HepG2 (cell line): ENCODE measurements at regions not wholly inside any gene's neighbourhood (a gene's known extent, or its start where the extent isn't known, plus 50 kb on each side); places are given as distances from the start of the nearest gene placed in this dataset.

Source experiments
- ATAC-seq: fragments of 200-7000 bp; cut with Tn5 transposase; 3 replicates; pipeline ENCODE4 v1.9.1; 2020; ENCODE audit warnings: mild to moderate bottlenecking, moderate library complexity
- BruUV-seq: library from RNA; stranded (reverse); fragments of 400-500 nt; replicated peaks from 2 replicates; lab custom pipeline; 2021; lab: Mats Ljungman, UMichigan
- CTCF ChIA-PET: fragments of 300-600 bp; formaldehyde crosslinking; extraction: SDS; loops from one replicate; lab custom pipeline; 2021; ENCODE audit warnings: low total read pairs, inconsistent platforms, low intra/inter-chr PET ratio; lab: Yijun Ruan, JAX
- POLR2A ChIA-PET: fragments of 350-600 bp; sonication (Branson Sonifier 250); formaldehyde crosslinking; loops from one replicate; lab custom pipeline; 2020; ENCODE audit warnings: antibody characterized with exemption, inconsistent platforms; lab: Yijun Ruan, JAX
- DNase-seq: peaks from one replicate; pipeline ENCODE4 v3.0.0-alpha.2; 2015; ENCODE audit warnings: low spot score
- FAIRE-seq: peaks from 3 replicates; lab custom pipeline; 2011; peaks lifted over from hg19 to GRCh38; lab: Jason Lieb, UNC
- H2AFZ ChIP-seq: one replicate; pipeline ENCODE4 v1.6.1; 2011; ENCODE audit warnings: low read length, inconsistent platforms
- H3K27ac ChIP-seq: fragments of 300-600 bp; 3 replicates; pipeline ENCODE4 v1.8.0; 2011; ENCODE audit warnings: mixed run types, mild to moderate bottlenecking, mixed read lengths, low read length, inconsistent platforms; ENCODE audit not compliant: insufficient read depth; ENCODE audit errors: extremely low read length
- H3K27me3 ChIP-seq, 2 experiments: fragments of 200-600 bp in 1 of 2; 2 replicates in 1 of 2; 3 replicates in 1 of 2; pipeline versions ENCODE4 v1.6.0 to v1.8.0; 2011; ENCODE audit warnings: low read length in 2 of 2, mild to moderate bottlenecking in 2 of 2, moderate library complexity in 2 of 2, inconsistent platforms in 1 of 2; ENCODE audit not compliant: insufficient read depth in 2 of 2, control insufficient read depth in 1 of 2
- H3K36me3 ChIP-seq, 2 experiments: fragments of 200-600 bp in 1 of 2; replicated peaks in 1 of 2; 2 replicates in 1 of 2; 3 replicates in 1 of 2; pipeline versions ENCODE4 v1.5.1 to v1.8.0; 2011; ENCODE audit warnings: low read length in 2 of 2, inconsistent platforms in 1 of 2; ENCODE audit not compliant: insufficient read depth in 2 of 2, control insufficient read depth in 1 of 2
- H3K4me1 ChIP-seq: 2 replicates; pipeline ENCODE4 v1.5.1; 2012; ENCODE audit warnings: low read length, inconsistent platforms; ENCODE audit not compliant: insufficient read depth
- H3K4me2 ChIP-seq: 2 replicates; pipeline ENCODE4 v1.6.0; 2011; ENCODE audit warnings: low read depth, low read length, inconsistent platforms
- H3K4me3 ChIP-seq, 3 experiments: fragments of 200-600 bp in 1 of 3; sonication (generic), shearing (Covaris generic) in 1 of 3; replicated peaks in 1 of 3; 2 replicates each; pipeline ENCODE4 v1.5.1; 2011 to 2016; ENCODE audit warnings: low read length in 3 of 3, inconsistent platforms in 2 of 3, low read depth in 2 of 3, mild to moderate bottlenecking in 2 of 3, control low read depth in 1 of 3, mixed read lengths in 1 of 3; ENCODE audit not compliant: insufficient read depth in 1 of 3
- H3K79me2 ChIP-seq: one replicate; pipeline ENCODE4 v1.6.1; 2011; ENCODE audit warnings: low read length, inconsistent platforms; ENCODE audit not compliant: insufficient read depth
- H3K9ac ChIP-seq: 2 replicates; pipeline ENCODE4 v1.6.0; 2011; ENCODE audit warnings: mild to moderate bottlenecking, low read depth, low read length, inconsistent platforms; ENCODE audit not compliant: insufficient read depth
- H3K9me3 ChIP-seq: 2 replicates; pipeline ENCODE4 v1.5.1; 2012; ENCODE audit warnings: mild to moderate bottlenecking, low read length
- H4K20me1 ChIP-seq: 2 replicates; pipeline ENCODE4 v1.6.0; 2011; ENCODE audit warnings: inconsistent platforms, mild to moderate bottlenecking, low read length, moderate library complexity; ENCODE audit not compliant: insufficient read depth
- HHEX ChIP-seq: IDR thresholded peaks from 2 replicates; pipeline ENCODE4 v1.6.1; 2016; ENCODE audit warnings: control low read depth
- KLF9 ChIP-seq: IDR thresholded peaks from 2 replicates; pipeline ENCODE4 v1.6.1; 2016; ENCODE audit warnings: low read depth
- NFKBIZ ChIP-seq: IDR thresholded peaks from 2 replicates; pipeline ENCODE4 v1.6.1; 2018; ENCODE audit warnings: missing genetic modification reagents, missing compliant biosample characterization
- TBP ChIP-seq: sonication (generic); formaldehyde crosslinking; IDR thresholded peaks from 2 replicates; pipeline ENCODE4 v1.5.0; 2020; ENCODE audit warnings: missing genetic modification reagents
- ZFX ChIP-seq: sonication (generic); formaldehyde crosslinking; IDR thresholded peaks from 2 replicates; pipeline ENCODE4 v1.4.0; 2020; ENCODE audit warnings: mild to moderate bottlenecking, low read depth, missing genetic modification reagents, moderate library complexity
- ZNF10 ChIP-seq: sonication (generic); formaldehyde crosslinking; IDR thresholded peaks from 2 replicates; pipeline ENCODE4 v1.4.0; 2020; ENCODE audit warnings: mild to moderate bottlenecking, low read depth, missing genetic modification reagents, borderline replicate concordance
- ZNF543 ChIP-seq: sonication (generic); formaldehyde crosslinking; IDR thresholded peaks from 2 replicates; pipeline ENCODE4 v1.4.0; 2020; ENCODE audit warnings: mild to moderate bottlenecking, missing genetic modification reagents
- ZNF570 ChIP-seq: sonication (generic); formaldehyde crosslinking; IDR thresholded peaks from 2 replicates; pipeline ENCODE4 v1.4.0; 2020; ENCODE audit warnings: mild to moderate bottlenecking, missing genetic modification reagents, borderline replicate concordance
- ZNF713 ChIP-seq: sonication (generic); formaldehyde crosslinking; IDR thresholded peaks from 2 replicates; pipeline ENCODE4 v1.4.0; 2020; ENCODE audit warnings: mild to moderate bottlenecking, missing genetic modification reagents
- WGBS: methylation state at CpG from one replicate; pipeline ENCODE4 v1.1.6; 2017; ENCODE audit warnings: low lambda C conversion rate; 5-methylcytosine and 5-hydroxymethylcytosine counted together
- in situ Hi-C: cut with HindIII; loops from 2 replicates; pipeline ENCODE4 v1.10.0; 2017; ENCODE audit warnings: low pct_unique_long_range_greater_than_20kb; ENCODE audit not compliant: extremely low pct_ligation_motif_present
- intact Hi-C: fragments of 100-400 bp; cut with micrococcal nuclease; formaldehyde crosslinking; loops from one replicate; pipeline ENCODE4 v1.10.0; 2022; ENCODE audit not compliant: unreplicated experiment
- TF ChIP-seq, protein P1 (sequence below): IDR thresholded peaks from 2 replicates; pipeline ENCODE4 v1.6.1; 2016; ENCODE audit warnings: missing compliant biosample characterization, missing genetic modification reagents, borderline replicate concordance
- TF ChIP-seq, protein P2 (sequence below): sonication (generic); formaldehyde crosslinking; IDR thresholded peaks from 2 replicates; pipeline ENCODE4 v1.8.0; 2023; ENCODE audit warnings: mild to moderate bottlenecking, missing genetic modification reagents
- TF ChIP-seq, protein P3 (sequence below): sonication (generic); formaldehyde crosslinking; IDR thresholded peaks from 2 replicates; pipeline ENCODE4 v1.5.1; 2020; ENCODE audit warnings: mild to moderate bottlenecking, missing genetic modification reagents, moderate library complexity
- TF ChIP-seq, protein P4 (sequence below): sonication (generic); formaldehyde crosslinking; IDR thresholded peaks from 2 replicates; pipeline ENCODE4 v1.9.0; 2022; ENCODE audit warnings: missing genetic modification reagents, mild to moderate bottlenecking, borderline replicate concordance
- TF ChIP-seq, protein P5 (sequence below): sonication (generic); formaldehyde crosslinking; IDR thresholded peaks from 2 replicates; pipeline ENCODE4 v1.5.1; 2020; ENCODE audit warnings: mild to moderate bottlenecking, missing genetic modification reagents, borderline replicate concordance
- TF ChIP-seq, protein P6 (sequence below): sonication (generic); formaldehyde crosslinking; IDR thresholded peaks from 2 replicates; pipeline ENCODE4 v1.4.0; 2020; ENCODE audit warnings: missing genetic modification reagents

DNA sequence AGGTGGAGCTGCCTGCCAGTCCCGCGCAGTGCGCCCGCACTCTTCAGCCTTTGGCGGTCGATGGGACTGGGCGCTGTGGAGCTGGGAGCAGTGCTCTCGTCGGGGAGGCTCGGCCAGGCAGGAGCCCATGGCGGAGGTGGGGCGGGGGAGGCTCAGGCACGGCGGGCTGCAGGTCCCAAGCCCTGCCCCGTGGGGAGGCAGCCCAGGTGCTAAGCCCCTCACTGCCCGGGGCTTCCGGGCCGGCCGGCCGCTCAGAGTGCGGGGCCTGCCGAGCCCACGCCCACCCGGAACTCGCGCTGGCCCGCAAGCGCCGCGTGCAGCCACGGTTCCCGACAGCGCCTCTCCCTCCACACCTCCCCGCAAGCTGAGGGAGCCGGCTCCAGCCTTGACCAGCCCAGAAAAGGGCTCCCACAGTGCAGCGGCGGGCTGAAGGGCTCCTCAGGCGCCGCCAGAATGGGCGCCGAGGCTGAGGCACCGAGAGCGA, 316.4 kb downstream of the RND3 start:
- H3K4me1 ChIP-seq = no peaks in the 10 kb centered on the region
- no peaks in the 10 kb centered on the region for H3K79me2 ChIP-seq
- no peak overlapping the region for H3K4me3 ChIP-seq
- H3K36me3 ChIP-seq = no peaks in the 10 kb centered on the region
- no peak overlapping the region for H3K27ac ChIP-seq
- H2AFZ ChIP-seq = no peak overlapping the region
- CTCF ChIA-PET = no interaction called here
- ATAC-seq = no peak
- DNase-seq = no peak
- no peaks in the 10 kb centered on the region for H4K20me1 ChIP-seq
- no peaks in the 10 kb centered on the region for H3K27me3 ChIP-seq
- no TSS peak for BruUV-seq
- in situ Hi-C loops (no loop called here), intact Hi-C loops (no loop called here)
- 89% methylated on average over 11 of the region's 43 CpGs for WGBS
- H3K4me2 ChIP-seq = no peak overlapping the region
- FAIRE-seq = no peak
- H3K9me3 ChIP-seq = peaks cover 54% of the 10 kb centered on the region
- H3K9ac ChIP-seq = no peak overlapping the region
- POLR2A ChIA-PET = no interaction called here
- TF ChIP-seq, protein P1, sequence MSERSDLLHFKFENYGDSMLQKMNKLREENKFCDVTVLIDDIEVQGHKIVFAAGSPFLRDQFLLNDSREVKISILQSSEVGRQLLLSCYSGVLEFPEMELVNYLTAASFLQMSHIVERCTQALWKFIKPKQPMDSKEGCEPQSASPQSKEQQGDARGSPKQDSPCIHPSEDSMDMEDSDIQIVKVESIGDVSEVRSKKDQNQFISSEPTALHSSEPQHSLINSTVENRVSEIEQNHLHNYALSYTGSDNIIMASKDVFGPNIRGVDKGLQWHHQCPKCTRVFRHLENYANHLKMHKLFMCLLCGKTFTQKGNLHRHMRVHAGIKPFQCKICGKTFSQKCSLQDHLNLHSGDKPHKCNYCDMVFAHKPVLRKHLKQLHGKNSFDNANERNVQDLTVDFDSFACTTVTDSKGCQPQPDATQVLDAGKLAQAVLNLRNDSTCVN (CRISPR knock-in tag) = no peak
- TF ChIP-seq TBP (CRISPR knock-in tag) (no peak), ZFX (CRISPR knock-in tag) (no peak), NFKBIZ (no peak), KLF9 (CRISPR knock-in tag) (no peak), HHEX (CRISPR knock-in tag) (no peak), ZNF10 (CRISPR knock-in tag) (no peak), ZNF713 (CRISPR knock-in tag) (no peak), ZNF543 (CRISPR knock-in tag) (no peak), ZNF570 (CRISPR knock-in tag) (no peak)
- TF ChIP-seq, protein P2, sequence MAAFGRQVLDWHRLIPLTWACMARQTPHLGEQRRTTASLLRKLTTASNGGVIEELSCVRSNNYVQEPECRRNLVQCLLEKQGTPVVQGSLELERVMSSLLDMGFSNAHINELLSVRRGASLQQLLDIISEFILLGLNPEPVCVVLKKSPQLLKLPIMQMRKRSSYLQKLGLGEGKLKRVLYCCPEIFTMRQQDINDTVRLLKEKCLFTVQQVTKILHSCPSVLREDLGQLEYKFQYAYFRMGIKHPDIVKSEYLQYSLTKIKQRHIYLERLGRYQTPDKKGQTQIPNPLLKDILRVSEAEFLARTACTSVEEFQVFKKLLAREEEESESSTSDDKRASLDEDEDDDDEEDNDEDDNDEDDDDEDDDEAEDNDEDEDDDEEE (CRISPR knock-in tag) = no peak
- TF ChIP-seq, protein P3, sequence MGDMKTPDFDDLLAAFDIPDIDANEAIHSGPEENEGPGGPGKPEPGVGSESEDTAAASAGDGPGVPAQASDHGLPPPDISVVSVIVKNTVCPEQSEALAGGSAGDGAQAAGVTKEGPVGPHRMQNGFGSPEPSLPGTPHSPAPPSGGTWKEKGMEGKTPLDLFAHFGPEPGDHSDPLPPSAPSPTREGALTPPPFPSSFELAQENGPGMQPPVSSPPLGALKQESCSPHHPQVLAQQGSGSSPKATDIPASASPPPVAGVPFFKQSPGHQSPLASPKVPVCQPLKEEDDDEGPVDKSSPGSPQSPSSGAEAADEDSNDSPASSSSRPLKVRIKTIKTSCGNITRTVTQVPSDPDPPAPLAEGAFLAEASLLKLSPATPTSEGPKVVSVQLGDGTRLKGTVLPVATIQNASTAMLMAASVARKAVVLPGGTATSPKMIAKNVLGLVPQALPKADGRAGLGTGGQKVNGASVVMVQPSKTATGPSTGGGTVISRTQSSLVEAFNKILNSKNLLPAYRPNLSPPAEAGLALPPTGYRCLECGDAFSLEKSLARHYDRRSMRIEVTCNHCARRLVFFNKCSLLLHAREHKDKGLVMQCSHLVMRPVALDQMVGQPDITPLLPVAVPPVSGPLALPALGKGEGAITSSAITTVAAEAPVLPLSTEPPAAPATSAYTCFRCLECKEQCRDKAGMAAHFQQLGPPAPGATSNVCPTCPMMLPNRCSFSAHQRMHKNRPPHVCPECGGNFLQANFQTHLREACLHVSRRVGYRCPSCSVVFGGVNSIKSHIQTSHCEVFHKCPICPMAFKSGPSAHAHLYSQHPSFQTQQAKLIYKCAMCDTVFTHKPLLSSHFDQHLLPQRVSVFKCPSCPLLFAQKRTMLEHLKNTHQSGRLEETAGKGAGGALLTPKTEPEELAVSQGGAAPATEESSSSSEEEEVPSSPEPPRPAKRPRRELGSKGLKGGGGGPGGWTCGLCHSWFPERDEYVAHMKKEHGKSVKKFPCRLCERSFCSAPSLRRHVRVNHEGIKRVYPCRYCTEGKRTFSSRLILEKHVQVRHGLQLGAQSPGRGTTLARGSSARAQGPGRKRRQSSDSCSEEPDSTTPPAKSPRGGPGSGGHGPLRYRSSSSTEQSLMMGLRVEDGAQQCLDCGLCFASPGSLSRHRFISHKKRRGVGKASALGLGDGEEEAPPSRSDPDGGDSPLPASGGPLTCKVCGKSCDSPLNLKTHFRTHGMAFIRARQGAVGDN (CRISPR knock-in tag) = no peak
- TF ChIP-seq, protein P4, sequence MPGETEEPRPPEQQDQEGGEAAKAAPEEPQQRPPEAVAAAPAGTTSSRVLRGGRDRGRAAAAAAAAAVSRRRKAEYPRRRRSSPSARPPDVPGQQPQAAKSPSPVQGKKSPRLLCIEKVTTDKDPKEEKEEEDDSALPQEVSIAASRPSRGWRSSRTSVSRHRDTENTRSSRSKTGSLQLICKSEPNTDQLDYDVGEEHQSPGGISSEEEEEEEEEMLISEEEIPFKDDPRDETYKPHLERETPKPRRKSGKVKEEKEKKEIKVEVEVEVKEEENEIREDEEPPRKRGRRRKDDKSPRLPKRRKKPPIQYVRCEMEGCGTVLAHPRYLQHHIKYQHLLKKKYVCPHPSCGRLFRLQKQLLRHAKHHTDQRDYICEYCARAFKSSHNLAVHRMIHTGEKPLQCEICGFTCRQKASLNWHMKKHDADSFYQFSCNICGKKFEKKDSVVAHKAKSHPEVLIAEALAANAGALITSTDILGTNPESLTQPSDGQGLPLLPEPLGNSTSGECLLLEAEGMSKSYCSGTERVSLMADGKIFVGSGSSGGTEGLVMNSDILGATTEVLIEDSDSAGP (CRISPR knock-in tag) = no peak
- TF ChIP-seq, protein P5, sequence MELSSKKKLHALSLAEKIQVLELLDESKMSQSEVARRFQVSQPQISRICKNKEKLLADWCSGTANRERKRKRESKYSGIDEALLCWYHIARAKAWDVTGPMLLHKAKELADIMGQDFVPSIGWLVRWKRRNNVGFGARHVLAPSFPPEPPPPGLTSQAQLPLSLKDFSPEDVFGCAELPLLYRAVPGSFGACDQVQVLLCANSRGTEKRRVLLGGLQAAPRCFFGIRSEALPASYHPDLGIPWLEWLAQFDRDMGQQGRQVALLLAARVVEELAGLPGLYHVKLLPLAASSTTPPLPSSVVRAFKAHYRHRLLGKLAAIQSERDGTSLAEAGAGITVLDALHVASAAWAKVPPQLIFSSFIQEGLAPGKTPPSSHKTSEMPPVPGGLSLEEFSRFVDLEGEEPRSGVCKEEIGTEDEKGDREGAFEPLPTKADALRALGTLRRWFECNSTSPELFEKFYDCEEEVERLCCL = no peak
- TF ChIP-seq, protein P6, sequence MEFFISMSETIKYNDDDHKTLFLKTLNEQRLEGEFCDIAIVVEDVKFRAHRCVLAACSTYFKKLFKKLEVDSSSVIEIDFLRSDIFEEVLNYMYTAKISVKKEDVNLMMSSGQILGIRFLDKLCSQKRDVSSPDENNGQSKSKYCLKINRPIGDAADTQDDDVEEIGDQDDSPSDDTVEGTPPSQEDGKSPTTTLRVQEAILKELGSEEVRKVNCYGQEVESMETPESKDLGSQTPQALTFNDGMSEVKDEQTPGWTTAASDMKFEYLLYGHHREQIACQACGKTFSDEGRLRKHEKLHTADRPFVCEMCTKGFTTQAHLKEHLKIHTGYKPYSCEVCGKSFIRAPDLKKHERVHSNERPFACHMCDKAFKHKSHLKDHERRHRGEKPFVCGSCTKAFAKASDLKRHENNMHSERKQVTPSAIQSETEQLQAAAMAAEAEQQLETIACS (CRISPR knock-in tag) = no peak
